ENCODE measurements at regions not wholly inside any gene's neighbourhood (a gene's known extent, or its start where the extent isn't known, plus 50 kb on each side); places are given as distances from the start of the nearest gene placed in this dataset.

- Histone ChIP-seq H3K4me3 (ENCODE audit: control insufficient read depth in 1 of 7, extremely low read depth in 1 of 7, insufficient read depth in 4 of 7, low read depth in 2 of 7, low read length in 6 of 7) (no peak overlapping the region), H3K36me3 (ENCODE audit: control insufficient read depth in 4 of 4, insufficient read depth in 4 of 4, low read length in 3 of 4) (no peaks in the 10 kb centered on the region), H3K4me1 (ENCODE audit: control extremely low read depth in 1 of 4, control insufficient read depth in 4 of 4, insufficient read depth in 4 of 4, low read length in 3 of 4) (no peaks in the 10 kb centered on the region), H3K27ac (ENCODE audit: insufficient read depth in 1 of 2, low read depth in 1 of 2, low read length in 2 of 2, poor library complexity in 1 of 2, severe bottlenecking in 2 of 2) (no peak overlapping the region), H3K27me3 (replicated peaks in 2 of 5; ENCODE audit: control insufficient read depth in 4 of 5, insufficient read depth in 5 of 5, low read length in 4 of 5) (no peaks in the 10 kb centered on the region), H3K9me3 (ENCODE audit: control extremely low read depth in 1 of 5, control insufficient read depth in 4 of 5, insufficient read depth in 2 of 5, low read depth in 1 of 5, low read length in 4 of 5) (peaks cover 0 to 12% (median 5%) of the 10 kb centered on the region in 5 experiments)
- ChIA-PET CTCF (interaction anchor here (0.9 kb wide), 1 partner anchor 47 kb away, joined by 3 read pairs; no protein-coding TSS in a partner anchor), POLR2A (no interaction called here)
- DNase-seq = no peak
- 100% methylated on average over 3 of the region's 4 CpGs for WGBS (ENCODE audit: insufficient coverage)
Measured at GRCh38 chr3:17793542-17794195, 51.2 kb upstream of the TBC1D5 start.

Measured in common myeloid progenitor, CD34-positive (primary cell).